B cell (primary cell): ENCODE measurements at regions not wholly inside any gene's neighbourhood (a gene's known extent, or its start where the extent isn't known, plus 50 kb on each side); places are given as distances from the start of the nearest gene placed in this dataset.

Experiments used
- ATAC-seq: fragments of 200-7000 bp; cut with Tn5 transposase; one replicate; pipeline ENCODE4 v1.10.0; 2021; ENCODE audit warnings: low read depth, mild to moderate bottlenecking, moderate number of reproducible peaks, moderate library complexity
- CTCF ChIA-PET: fragments of 350-600 bp; sonication (Branson Sonifier 250); formaldehyde crosslinking; loops from one replicate; lab custom pipeline; 2021; ENCODE audit warnings: antibody characterized with exemption, inconsistent platforms; lab: Charles Lee
- POLR2A ChIA-PET: fragments of 350-600 bp; sonication (Branson Sonifier 250); formaldehyde crosslinking; loops from one replicate; lab custom pipeline; 2021; ENCODE audit warnings: antibody characterized with exemption; lab: Charles Lee
- DNase-seq: peaks from one replicate; pipeline ENCODE4 v3.0.0; 2013
- H2AFZ ChIP-seq: 2 replicates; pipeline ENCODE4 v1.6.1; 2012; ENCODE audit warnings: mild to moderate bottlenecking, low read depth, low read length; ENCODE audit not compliant: insufficient read depth, poor library complexity, severe bottlenecking
- H3K27ac ChIP-seq, 2 donors: 1 replicate in 1 of 2; 2 replicates in 1 of 2; pipeline ENCODE4 v1.5.1; 2012 to 2013; ENCODE audit warnings: low read length in 2 of 2, mild to moderate bottlenecking in 2 of 2, moderate library complexity in 1 of 2
- H3K27me3 ChIP-seq, 4 experiments: fragments of 200-600 bp in 1 of 4; sonication (generic) in 1 of 4; replicated peaks in 1 of 4; 1 replicate in 2 of 4; 2 replicates in 2 of 4; pipeline versions ENCODE4 v1.6.1 to v1.7.0; 2013 to 2016; ENCODE audit warnings: low read length in 3 of 4, mild to moderate bottlenecking in 2 of 4, mixed read lengths in 1 of 4, moderate library complexity in 1 of 4; ENCODE audit not compliant: insufficient read depth in 4 of 4, control insufficient read depth in 3 of 4; ENCODE audit errors: control extremely low read depth in 1 of 4
- H3K36me3 ChIP-seq, 2 experiments: replicated peaks in 1 of 2; 1 replicate in 1 of 2; 2 replicates in 1 of 2; pipeline versions ENCODE4 v1.6.1 to v1.7.1; 2013; ENCODE audit warnings: low read length in 1 of 2; ENCODE audit not compliant: insufficient read depth in 2 of 2, control insufficient read depth in 1 of 2; ENCODE audit errors: control extremely low read depth in 1 of 2, extremely low read depth in 1 of 2
- H3K4me1 ChIP-seq, 2 donors: fragments of 200-600 bp in 1 of 2; sonication (generic) in 1 of 2; 1 replicate in 1 of 2; 2 replicates in 1 of 2; pipeline versions ENCODE4 v1.5.1 to v1.6.1; 2013 to 2017; ENCODE audit warnings: low read length in 2 of 2; ENCODE audit not compliant: control insufficient read depth in 2 of 2, insufficient read depth in 2 of 2
- H3K4me2 ChIP-seq: replicated peaks from 2 replicates; pipeline ENCODE3; 2012; ENCODE audit warnings: mild to moderate bottlenecking, low read depth, low read length; ENCODE audit not compliant: poor library complexity, severe bottlenecking
- H3K4me3 ChIP-seq, 5 experiments: fragments of 200-600 bp in 1 of 5; sonication (generic) in 1 of 5; 1 replicate in 3 of 5; 2 replicates in 2 of 5; pipeline versions ENCODE4 v1.5.1 to v1.7.0; 2011 to 2016; ENCODE audit warnings: low read length in 4 of 5, mild to moderate bottlenecking in 4 of 5, low read depth in 2 of 5, control low read depth in 1 of 5, moderate library complexity in 1 of 5; ENCODE audit not compliant: insufficient read depth in 1 of 5; ENCODE audit errors: control extremely low read depth in 1 of 5, extremely low read depth in 1 of 5
- H3K79me2 ChIP-seq: fragments of 200-600 bp; sonication (generic); one replicate; pipeline ENCODE4 v1.6.0; 2016; ENCODE audit warnings: low read length; ENCODE audit not compliant: control insufficient read depth, insufficient read depth
- H3K9ac ChIP-seq: fragments of 200-600 bp; sonication (generic); 2 replicates; pipeline ENCODE4 v1.6.1; 2017; ENCODE audit warnings: mild to moderate bottlenecking, low read length, moderate library complexity
- H3K9me3 ChIP-seq, 3 donors: one replicate each; pipeline versions ENCODE4 v1.6.1 to v1.7.1; 2013; ENCODE audit warnings: low read length in 2 of 3; ENCODE audit not compliant: control insufficient read depth in 2 of 3, insufficient read depth in 1 of 3; ENCODE audit errors: control extremely low read depth in 1 of 3
- H4K20me1 ChIP-seq: 2 replicates; pipeline ENCODE4 v1.6.0; 2012; ENCODE audit warnings: mild to moderate bottlenecking, low read length; ENCODE audit not compliant: insufficient read depth, control insufficient read depth, poor library complexity, severe bottlenecking
- H3K27ac Mint-ChIP-seq: one replicate; pipeline ENCODE4 v1.8.0; 2021; ENCODE audit warnings: mixed read lengths
- H3K27me3 Mint-ChIP-seq: one replicate; pipeline ENCODE4 v1.8.0; 2021; ENCODE audit warnings: mixed read lengths
- H3K4me1 Mint-ChIP-seq: one replicate; pipeline ENCODE4 v1.8.0; 2021; ENCODE audit warnings: mixed read lengths
- H3K4me3 Mint-ChIP-seq: one replicate; pipeline ENCODE4 v1.8.0; 2021; ENCODE audit warnings: mixed read lengths
- H3K9me3 Mint-ChIP-seq: one replicate; pipeline ENCODE4 v1.8.0; 2022; ENCODE audit warnings: mixed read lengths; ENCODE audit not compliant: insufficient read depth
- EZH2 ChIP-seq: IDR thresholded peaks from 2 replicates; pipeline ENCODE4 v1.6.1; 2012; ENCODE audit warnings: borderline replicate concordance, low read depth, mild to moderate bottlenecking, moderate library complexity, low read length; ENCODE audit not compliant: insufficient read depth, poor library complexity, severe bottlenecking
- WGBS: methylation state at CpG from one replicate; pipeline ENCODE4 v1.1.5; 2013; ENCODE audit warnings: missing lambda C conversion rate; ENCODE audit not compliant: insufficient coverage; 5-methylcytosine and 5-hydroxymethylcytosine counted together
- intact Hi-C: fragments of 100-400 bp; cut with micrococcal nuclease; formaldehyde crosslinking; loops from one replicate; pipeline ENCODE4 v1.10.0; 2022
- TF ChIP-seq, protein P1 (sequence below): fragments of 200-600 bp; IDR thresholded peaks from one replicate; pipeline ENCODE4 v1.8.0; 2022; ENCODE audit warnings: antibody characterized with exemption, mild to moderate bottlenecking

DNA sequence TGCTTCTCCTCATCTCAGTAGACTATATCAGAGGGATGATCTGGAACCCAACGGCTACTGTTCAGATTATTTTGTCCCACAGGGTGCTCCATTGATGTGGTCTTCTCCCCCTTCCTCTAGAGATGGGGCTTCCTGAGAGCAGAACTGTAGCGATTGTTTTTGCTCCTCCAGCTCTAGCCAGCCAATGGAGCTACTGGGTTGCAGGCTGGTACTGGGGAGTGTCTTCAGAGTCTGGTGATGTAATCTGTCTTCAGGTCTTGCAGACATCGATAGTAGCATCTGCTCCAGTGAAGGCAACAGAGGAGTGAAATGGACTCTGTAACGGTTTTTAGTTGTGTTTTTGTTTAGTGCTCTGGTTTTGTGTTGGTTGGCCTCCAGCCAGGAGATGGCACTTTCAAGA is 621.9 kb downstream of the RNF144A start:
- no peak for ATAC-seq
- H3K4me3 Mint-ChIP-seq, result no peak overlapping the region
- CTCF ChIA-PET, result no interaction called here

DNA sequence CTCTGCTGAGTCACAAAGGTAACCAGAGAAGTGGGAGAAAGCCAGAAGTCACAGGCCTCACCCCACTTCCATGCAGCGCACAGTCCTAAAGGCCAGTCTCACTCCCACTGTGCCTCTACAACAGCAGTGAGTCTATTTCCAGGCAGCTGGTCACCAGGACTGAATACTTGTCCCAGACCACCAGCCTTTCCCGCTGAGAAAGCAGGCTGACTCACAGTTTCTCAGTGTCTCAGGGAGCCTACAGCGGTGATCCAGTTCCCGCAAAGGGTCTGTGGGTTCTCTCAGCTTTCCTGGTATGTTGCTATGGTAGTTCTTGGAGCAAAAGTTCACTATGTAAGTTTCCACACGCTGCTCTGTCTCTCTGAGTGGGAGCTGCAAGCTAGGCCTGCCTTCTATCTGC is 622.5 kb downstream of the RNF144A start:
- Mint-ChIP-seq H3K9me3 (peaks cover 10% of the 10 kb centered on the region), H3K27me3 (no peaks in the 10 kb centered on the region), H3K4me3 (no peak overlapping the region), H3K27ac (no peak overlapping the region), H3K4me1 (no peaks in the 10 kb centered on the region)
- CTCF ChIA-PET, result no interaction called here
- no peak overlapping the region for H3K27ac ChIP-seq
- H3K27me3 ChIP-seq, result no peaks in the 10 kb centered on the region
- WGBS, result 94% methylated on average over 4 of the region's 5 CpGs
- no peak for DNase-seq
- intact Hi-C loops, result no loop called here
- no peak overlapping the region for H3K9ac ChIP-seq
- no peaks in the 10 kb centered on the region for H3K79me2 ChIP-seq
- no peak for TF ChIP-seq EZH2
- TF ChIP-seq, protein P1, sequence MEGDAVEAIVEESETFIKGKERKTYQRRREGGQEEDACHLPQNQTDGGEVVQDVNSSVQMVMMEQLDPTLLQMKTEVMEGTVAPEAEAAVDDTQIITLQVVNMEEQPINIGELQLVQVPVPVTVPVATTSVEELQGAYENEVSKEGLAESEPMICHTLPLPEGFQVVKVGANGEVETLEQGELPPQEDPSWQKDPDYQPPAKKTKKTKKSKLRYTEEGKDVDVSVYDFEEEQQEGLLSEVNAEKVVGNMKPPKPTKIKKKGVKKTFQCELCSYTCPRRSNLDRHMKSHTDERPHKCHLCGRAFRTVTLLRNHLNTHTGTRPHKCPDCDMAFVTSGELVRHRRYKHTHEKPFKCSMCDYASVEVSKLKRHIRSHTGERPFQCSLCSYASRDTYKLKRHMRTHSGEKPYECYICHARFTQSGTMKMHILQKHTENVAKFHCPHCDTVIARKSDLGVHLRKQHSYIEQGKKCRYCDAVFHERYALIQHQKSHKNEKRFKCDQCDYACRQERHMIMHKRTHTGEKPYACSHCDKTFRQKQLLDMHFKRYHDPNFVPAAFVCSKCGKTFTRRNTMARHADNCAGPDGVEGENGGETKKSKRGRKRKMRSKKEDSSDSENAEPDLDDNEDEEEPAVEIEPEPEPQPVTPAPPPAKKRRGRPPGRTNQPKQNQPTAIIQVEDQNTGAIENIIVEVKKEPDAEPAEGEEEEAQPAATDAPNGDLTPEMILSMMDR, result no peak
- H2AFZ ChIP-seq, result no peak overlapping the region
- H3K4me2 ChIP-seq, result no peak overlapping the region
- peaks cover 0 to 2% (median 0%) of the 10 kb centered on the region in 3 donors for H3K9me3 ChIP-seq
- no peaks in the 10 kb centered on the region for H3K36me3 ChIP-seq
- POLR2A ChIA-PET, result no interaction called here
- no peak overlapping the region for H3K4me3 ChIP-seq
- no peaks in the 10 kb centered on the region for H4K20me1 ChIP-seq
- no peak for ATAC-seq
- H3K4me1 ChIP-seq, result no peaks in the 10 kb centered on the region

More for the DNA sequence above, 621.9 kb downstream of the RNF144A start:
- Histone ChIP-seq H3K9ac (no peak overlapping the region), H3K27ac (no peak overlapping the region), H2AFZ (no peak overlapping the region), H3K4me1 (no peaks in the 10 kb centered on the region), H3K79me2 (no peaks in the 10 kb centered on the region), H3K4me2 (no peak overlapping the region), H4K20me1 (no peaks in the 10 kb centered on the region), H3K27me3 (no peaks in the 10 kb centered on the region), H3K9me3 (peaks cover 0 to 2% (median 0%) of the 10 kb centered on the region in 3 donors), H3K4me3 (no peak overlapping the region), H3K36me3 (no peaks in the 10 kb centered on the region)
- TF ChIP-seq, protein P1, result no peak
- H3K27ac Mint-ChIP-seq, result no peak overlapping the region
- H3K27me3 Mint-ChIP-seq, result no peaks in the 10 kb centered on the region
- H3K4me1 Mint-ChIP-seq, result no peaks in the 10 kb centered on the region
- peaks cover 10% of the 10 kb centered on the region for H3K9me3 Mint-ChIP-seq
- no peak for DNase-seq
- POLR2A ChIA-PET, result no interaction called here
- intact Hi-C loops, result no loop called here
- WGBS, result 87% methylated on average over 3 of the region's 4 CpGs
